ENCODE measurements at regions not wholly inside any gene's neighbourhood (a gene's known extent, or its start where the extent isn't known, plus 50 kb on each side); places are given as distances from the start of the nearest gene placed in this dataset.

- no peak for TF ChIP-seq CTCF (conservative IDR thresholded peaks at IDR 0.05)
- Mint-ChIP-seq H3K36me3 (no peaks in the 10 kb centered on the region), H3K4me1 (ENCODE audit: unreplicated experiment) (peaks cover 25% of the 10 kb centered on the region), H3K27ac (no peak overlapping the region), H3K4me3 (no peak overlapping the region), H3K27me3 (no peaks in the 10 kb centered on the region), H3K9me3 (peaks cover 3% of the 10 kb centered on the region)
- DNase-seq (ENCODE audit: extremely low spot score, unreplicated experiment): no peak
Observed at GRCh38 chr3:64894006-64894405, 206.2 kb upstream of the ADAMTS9 start.

- no peak overlapping the region for H3K4me3 Mint-ChIP-seq
- no peak for TF ChIP-seq CTCF (conservative IDR thresholded peaks at IDR 0.05)
- peak overlapping the region; percentile 68 for H3K27ac Mint-ChIP-seq
- no peaks in the 10 kb centered on the region for H3K36me3 Mint-ChIP-seq
- H3K27me3 Mint-ChIP-seq: no peaks in the 10 kb centered on the region
- no peak for DNase-seq (ENCODE audit: extremely low spot score, unreplicated experiment)
- H3K4me1 Mint-ChIP-seq (ENCODE audit: unreplicated experiment): peaks cover 33% of the 10 kb centered on the region
- peaks cover 3% of the 10 kb centered on the region for H3K9me3 Mint-ChIP-seq
Observed at GRCh38 chr3:64892671-64893309, 205.0 kb upstream of the ADAMTS9 start.

GRCh38 chr3:64891021-64891420 is 203.2 kb upstream of the ADAMTS9 start:
- H3K9me3 Mint-ChIP-seq: peaks cover 6% of the 10 kb centered on the region
- H3K27ac Mint-ChIP-seq: no peak overlapping the region
- no peak overlapping the region for H3K4me3 Mint-ChIP-seq
- H3K4me1 Mint-ChIP-seq (ENCODE audit: unreplicated experiment): peaks cover 33% of the 10 kb centered on the region
- H3K27me3 Mint-ChIP-seq: no peaks in the 10 kb centered on the region
- TF ChIP-seq CTCF (conservative IDR thresholded peaks at IDR 0.05): no peak
- H3K36me3 Mint-ChIP-seq: no peaks in the 10 kb centered on the region
- no peak for DNase-seq (ENCODE audit: extremely low spot score, unreplicated experiment)

DNA sequence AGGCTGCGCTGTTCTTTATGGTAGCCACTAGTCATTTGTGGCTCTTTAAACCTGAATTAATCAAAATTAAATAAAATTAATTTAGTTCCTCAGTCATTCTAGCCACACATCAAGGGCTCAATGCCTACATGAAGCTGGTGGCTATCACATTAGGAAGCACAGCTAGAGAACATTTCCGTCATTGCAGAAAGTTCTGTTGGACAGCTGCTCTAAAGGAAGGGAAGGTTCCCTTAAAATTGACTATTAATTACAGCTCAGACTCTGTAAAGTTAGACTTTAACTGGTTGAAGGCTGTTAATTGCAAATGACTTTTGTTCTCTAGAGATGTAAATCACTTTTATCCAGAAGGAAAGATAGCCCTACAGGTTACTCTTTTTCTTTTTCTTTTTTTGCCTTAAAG is 202.7 kb upstream of the ADAMTS9 start:
- TF ChIP-seq CTCF (conservative IDR thresholded peaks at IDR 0.05): no peak
- DNase-seq (ENCODE audit: extremely low spot score, unreplicated experiment): no peak
- Mint-ChIP-seq H3K36me3 (no peaks in the 10 kb centered on the region), H3K27ac (no peak overlapping the region), H3K9me3 (peaks cover 6% of the 10 kb centered on the region), H3K27me3 (no peaks in the 10 kb centered on the region), H3K4me1 (ENCODE audit: unreplicated experiment) (peaks cover 29% of the 10 kb centered on the region), H3K4me3 (no peak overlapping the region)

DNA sequence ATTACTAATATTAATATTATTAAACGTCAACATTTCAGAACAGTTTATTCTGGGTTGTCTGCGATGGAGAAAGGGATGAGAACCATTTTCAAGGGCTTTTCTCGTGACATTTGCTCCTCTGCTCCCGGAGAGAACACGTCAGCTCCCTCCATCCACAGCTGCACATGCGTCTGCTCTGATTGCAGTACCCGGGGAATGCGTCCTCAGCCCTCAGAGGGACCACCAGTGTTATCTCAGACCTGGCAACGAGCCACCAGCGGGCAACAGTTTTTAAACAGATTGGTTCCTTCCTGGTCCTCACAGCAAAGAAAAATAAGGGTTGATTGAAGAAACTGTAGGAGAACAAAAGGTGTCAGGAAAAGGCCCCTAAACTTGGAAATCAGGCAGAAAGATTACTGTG is 202.2 kb upstream of the ADAMTS9 start:
- peaks cover 24% of the 10 kb centered on the region for H3K4me1 Mint-ChIP-seq (ENCODE audit: unreplicated experiment)

More for the DNA sequence above, 202.2 kb upstream of the ADAMTS9 start:
- DNase-seq (ENCODE audit: extremely low spot score, unreplicated experiment): no peak
- TF ChIP-seq CTCF (conservative IDR thresholded peaks at IDR 0.05): no peak
- Mint-ChIP-seq H3K36me3 (no peaks in the 10 kb centered on the region), H3K9me3 (peaks cover 6% of the 10 kb centered on the region), H3K27ac (no peak overlapping the region), H3K27me3 (no peaks in the 10 kb centered on the region), H3K4me3 (no peak overlapping the region)
